SU-DHL-6 (cell line): ENCODE measurements at regions not wholly inside any gene's neighbourhood (a gene's known extent, or its start where the extent isn't known, plus 50 kb on each side); places are given as distances from the start of the nearest gene placed in this dataset.

Source experiments
- CTCF ChIP-seq: fragments of 200-600 bp; sonication (generic); IDR thresholded peaks from one replicate; pipeline ENCODE4 v1.5.1; 2017; ENCODE audit warnings: antibody characterized with exemption, mild to moderate bottlenecking, low read length, moderate library complexity; ENCODE audit not compliant: insufficient read depth, poor library complexity, severe bottlenecking
- EZH2phosphoT487 ChIP-seq: fragments of 200-600 bp; sonication (generic), shearing (Covaris generic); conservative IDR thresholded peaks from 2 replicates; pipeline ENCODE4 v1.6.1; 2018; ENCODE audit warnings: mild to moderate bottlenecking, antibody characterized with exemption, low read length, moderate library complexity, mixed read lengths

GRCh38 chr4:30943356-30943755, 223.2 kb downstream of the PCDH7 start:
- TF ChIP-seq CTCF (no peak), EZH2phosphoT487 (no peak)
